ENCODE measurements at regions not wholly inside any gene's neighbourhood (a gene's known extent, or its start where the extent isn't known, plus 50 kb on each side); places are given as distances from the start of the nearest gene placed in this dataset.

GRCh38 chr7:33757050-33757449, 148.3 kb upstream of the BMPER start:
- no peak overlapping the region for H3K4me3 Mint-ChIP-seq (ENCODE audit: low read depth)
- H3K4me1 Mint-ChIP-seq (ENCODE audit: low read depth), result no peaks in the 10 kb centered on the region
- intact Hi-C loops (cut with micrococcal nuclease), result no loop called here
- no peak overlapping the region for H3K27ac Mint-ChIP-seq
- no peak for DNase-seq (ENCODE audit: low spot score)
- no peaks in the 10 kb centered on the region for H3K9me3 Mint-ChIP-seq
- no peaks in the 10 kb centered on the region for H3K36me3 Mint-ChIP-seq (ENCODE audit: low read depth)
- H3K27me3 Mint-ChIP-seq (ENCODE audit: low read depth), result no peaks in the 10 kb centered on the region

- Mint-ChIP-seq H3K9me3 (no peaks in the 10 kb centered on the region), H3K36me3 (ENCODE audit: low read depth) (no peaks in the 10 kb centered on the region), H3K27ac (no peak overlapping the region), H3K27me3 (ENCODE audit: low read depth) (no peaks in the 10 kb centered on the region), H3K4me1 (ENCODE audit: low read depth) (no peaks in the 10 kb centered on the region), H3K4me3 (ENCODE audit: low read depth) (no peak overlapping the region)
- intact Hi-C loops (cut with micrococcal nuclease), result no loop called here
- no peak for DNase-seq (ENCODE audit: low spot score)
Observed at GRCh38 chr7:33757563-33758165, 147.7 kb upstream of the BMPER start.

- Mint-ChIP-seq H3K9me3 (no peaks in the 10 kb centered on the region), H3K4me1 (ENCODE audit: low read depth) (no peaks in the 10 kb centered on the region), H3K27ac (no peak overlapping the region), H3K27me3 (ENCODE audit: low read depth) (no peaks in the 10 kb centered on the region), H3K4me3 (ENCODE audit: low read depth) (no peak overlapping the region), H3K36me3 (ENCODE audit: low read depth) (no peaks in the 10 kb centered on the region)
- intact Hi-C loops (cut with micrococcal nuclease), result no loop called here
- no peak for DNase-seq (ENCODE audit: low spot score)
Observed at GRCh38 chr7:33760146-33760545, 145.2 kb upstream of the BMPER start.

- Mint-ChIP-seq H3K27ac (no peak overlapping the region), H3K27me3 (ENCODE audit: low read depth) (no peaks in the 10 kb centered on the region)
- intact Hi-C loops (cut with micrococcal nuclease), result no loop called here
Observed at GRCh38 chr7:33760834-33761233, 144.5 kb upstream of the BMPER start.

GRCh38 chr7:33761449-33762080, 143.8 kb upstream of the BMPER start:
- no peaks in the 10 kb centered on the region for H3K36me3 Mint-ChIP-seq (ENCODE audit: low read depth)
- no peak overlapping the region for H3K4me3 Mint-ChIP-seq (ENCODE audit: low read depth)
- H3K27ac Mint-ChIP-seq, result no peak overlapping the region

More at GRCh38 chr7:33760834-33761233, 144.5 kb upstream of the BMPER start:
- no peak for DNase-seq (ENCODE audit: low spot score)
- Mint-ChIP-seq H3K36me3 (ENCODE audit: low read depth) (no peaks in the 10 kb centered on the region), H3K4me3 (ENCODE audit: low read depth) (no peak overlapping the region), H3K4me1 (ENCODE audit: low read depth) (no peaks in the 10 kb centered on the region), H3K9me3 (no peaks in the 10 kb centered on the region)

GRCh38 chr7:33762151-33762910, 143.0 kb upstream of the BMPER start:
- Mint-ChIP-seq H3K27ac (no peak overlapping the region), H3K4me3 (ENCODE audit: low read depth) (no peak overlapping the region), H3K4me1 (ENCODE audit: low read depth) (no peaks in the 10 kb centered on the region), H3K27me3 (ENCODE audit: low read depth) (no peaks in the 10 kb centered on the region), H3K9me3 (no peaks in the 10 kb centered on the region), H3K36me3 (ENCODE audit: low read depth) (no peaks in the 10 kb centered on the region)
- no peak for DNase-seq (ENCODE audit: low spot score)
- intact Hi-C loops (cut with micrococcal nuclease), result no loop called here

More at GRCh38 chr7:33761449-33762080, 143.8 kb upstream of the BMPER start:
- intact Hi-C loops (cut with micrococcal nuclease), result no loop called here
- DNase-seq (ENCODE audit: low spot score), result no peak
- Mint-ChIP-seq H3K9me3 (no peaks in the 10 kb centered on the region), H3K27me3 (ENCODE audit: low read depth) (no peaks in the 10 kb centered on the region), H3K4me1 (ENCODE audit: low read depth) (no peaks in the 10 kb centered on the region)

- intact Hi-C loops (cut with micrococcal nuclease), result no loop called here
- H3K27ac Mint-ChIP-seq, result no peak overlapping the region
- H3K4me3 Mint-ChIP-seq (ENCODE audit: low read depth), result no peak overlapping the region
- H3K27me3 Mint-ChIP-seq (ENCODE audit: low read depth), result no peaks in the 10 kb centered on the region
- H3K36me3 Mint-ChIP-seq (ENCODE audit: low read depth), result no peaks in the 10 kb centered on the region
- H3K4me1 Mint-ChIP-seq (ENCODE audit: low read depth), result no peaks in the 10 kb centered on the region
- no peaks in the 10 kb centered on the region for H3K9me3 Mint-ChIP-seq
- no peak for DNase-seq (ENCODE audit: low spot score)
Observed at GRCh38 chr7:33762911-33763306, 142.4 kb upstream of the BMPER start.

GRCh38 chr7:33764752-33765451, 140.4 kb upstream of the BMPER start:
- Mint-ChIP-seq H3K27ac (no peak overlapping the region), H3K4me1 (ENCODE audit: low read depth) (no peaks in the 10 kb centered on the region), H3K36me3 (ENCODE audit: low read depth) (no peaks in the 10 kb centered on the region), H3K9me3 (no peaks in the 10 kb centered on the region), H3K27me3 (ENCODE audit: low read depth) (no peaks in the 10 kb centered on the region), H3K4me3 (ENCODE audit: low read depth) (no peak overlapping the region)
- no peak for DNase-seq (ENCODE audit: low spot score)
- intact Hi-C loops (cut with micrococcal nuclease), result no loop called here

- intact Hi-C loops (cut with micrococcal nuclease), result no loop called here
- Mint-ChIP-seq H3K36me3 (ENCODE audit: low read depth) (no peaks in the 10 kb centered on the region), H3K4me3 (ENCODE audit: low read depth) (no peak overlapping the region), H3K27ac (no peak overlapping the region), H3K9me3 (no peaks in the 10 kb centered on the region), H3K27me3 (ENCODE audit: low read depth) (no peaks in the 10 kb centered on the region), H3K4me1 (ENCODE audit: low read depth) (no peaks in the 10 kb centered on the region)
- no peak for DNase-seq (ENCODE audit: low spot score)
Observed at GRCh38 chr7:33766405-33766804, 138.9 kb upstream of the BMPER start.

GRCh38 chr7:33769930-33770329, 135.4 kb upstream of the BMPER start:
- no peaks in the 10 kb centered on the region for H3K9me3 Mint-ChIP-seq
- H3K36me3 Mint-ChIP-seq (ENCODE audit: low read depth), result no peaks in the 10 kb centered on the region
- H3K4me3 Mint-ChIP-seq (ENCODE audit: low read depth), result no peak overlapping the region
- H3K27ac Mint-ChIP-seq, result no peak overlapping the region
- H3K27me3 Mint-ChIP-seq (ENCODE audit: low read depth), result no peaks in the 10 kb centered on the region
- DNase-seq (ENCODE audit: low spot score), result no peak
- intact Hi-C loops (cut with micrococcal nuclease), result no loop called here
- H3K4me1 Mint-ChIP-seq (ENCODE audit: low read depth), result no peaks in the 10 kb centered on the region

- Mint-ChIP-seq H3K36me3 (ENCODE audit: low read depth) (no peaks in the 10 kb centered on the region), H3K4me1 (ENCODE audit: low read depth) (no peaks in the 10 kb centered on the region), H3K27ac (no peak overlapping the region), H3K4me3 (ENCODE audit: low read depth) (no peak overlapping the region), H3K27me3 (ENCODE audit: low read depth) (no peaks in the 10 kb centered on the region), H3K9me3 (no peaks in the 10 kb centered on the region)
- no peak for DNase-seq (ENCODE audit: low spot score)
- intact Hi-C loops (cut with micrococcal nuclease), result no loop called here
Observed at GRCh38 chr7:33770576-33770975, 134.8 kb upstream of the BMPER start.

GRCh38 chr7:33771422-33771821, 133.9 kb upstream of the BMPER start:
- no peaks in the 10 kb centered on the region for H3K36me3 Mint-ChIP-seq (ENCODE audit: low read depth)
- H3K4me1 Mint-ChIP-seq (ENCODE audit: low read depth), result no peaks in the 10 kb centered on the region
- no peaks in the 10 kb centered on the region for H3K9me3 Mint-ChIP-seq
- H3K27me3 Mint-ChIP-seq (ENCODE audit: low read depth), result no peaks in the 10 kb centered on the region
- intact Hi-C loops (cut with micrococcal nuclease), result no loop called here
- no peak overlapping the region for H3K4me3 Mint-ChIP-seq (ENCODE audit: low read depth)
- no peak for DNase-seq (ENCODE audit: low spot score)
- no peak overlapping the region for H3K27ac Mint-ChIP-seq

- Mint-ChIP-seq H3K27ac (no peak overlapping the region), H3K4me3 (ENCODE audit: low read depth) (no peak overlapping the region), H3K9me3 (no peaks in the 10 kb centered on the region), H3K4me1 (ENCODE audit: low read depth) (no peaks in the 10 kb centered on the region), H3K36me3 (ENCODE audit: low read depth) (no peaks in the 10 kb centered on the region), H3K27me3 (ENCODE audit: low read depth) (no peaks in the 10 kb centered on the region)
- DNase-seq (ENCODE audit: low spot score), result no peak
- intact Hi-C loops (cut with micrococcal nuclease), result no loop called here
Observed at GRCh38 chr7:33773053-33773452, 132.3 kb upstream of the BMPER start.
